Esophagus mucosa (tissue), 1 donor: ENCODE measurements at regions not wholly inside any gene's neighbourhood (a gene's known extent, or its start where the extent isn't known, plus 50 kb on each side); places are given as distances from the start of the nearest gene placed in this dataset.
"Not testable (repeated sequence)": the region's sequence is repeated elsewhere in the genome, so short reads cannot be mapped to it uniquely, and the experiment has no call there.

ENCODE experiments used
- ATAC-seq: fragments of 200-7000 bp; cut with Tn5 transposase; one replicate; pipeline ENCODE4 v1.9.1; 2020
- donor health status: DM: yes; HTN: yes; CAD: no.

GRCh38 chr9:32166316-32166715 is 218.1 kb upstream of the ACO1 start:
- not testable (repeated sequence) for ATAC-seq

- no peak for ATAC-seq
Observed at GRCh38 chr9:32171339-32171738, 213.1 kb upstream of the ACO1 start.

- no peak for ATAC-seq
Observed at GRCh38 chr9:32172256-32172655, 212.2 kb upstream of the ACO1 start.

- no peak for ATAC-seq
Observed at GRCh38 chr9:32177396-32177795, 207.0 kb upstream of the ACO1 start.

GRCh38 chr9:32180597-32180996 is 203.8 kb upstream of the ACO1 start:
- ATAC-seq: no peak

GRCh38 chr9:32200241-32200640 is 184.2 kb upstream of the ACO1 start:
- ATAC-seq: no peak

GRCh38 chr9:32200896-32201295 is 183.5 kb upstream of the ACO1 start:
- no peak for ATAC-seq

GRCh38 chr9:32209164-32209563 is 175.3 kb upstream of the ACO1 start:
- not testable (repeated sequence) for ATAC-seq

GRCh38 chr9:32218100-32218767 is 166.2 kb upstream of the ACO1 start:
- no peak for ATAC-seq

GRCh38 chr9:32220750-32221149 is 163.7 kb upstream of the ACO1 start:
- ATAC-seq: no peak

- no peak for ATAC-seq
Observed at GRCh38 chr9:32234451-32234850, 150.0 kb upstream of the ACO1 start.

GRCh38 chr9:32247168-32247567 is 137.3 kb upstream of the ACO1 start:
- no peak for ATAC-seq

GRCh38 chr9:32248189-32248712 is 136.2 kb upstream of the ACO1 start:
- ATAC-seq: no peak

- no peak for ATAC-seq
Observed at GRCh38 chr9:32251539-32251938, 132.9 kb upstream of the ACO1 start.

- ATAC-seq: no peak
Observed at GRCh38 chr9:32253731-32254130, 130.7 kb upstream of the ACO1 start.

GRCh38 chr9:32255026-32255425 is 129.4 kb upstream of the ACO1 start:
- ATAC-seq: no peak

- ATAC-seq: no peak
Observed at GRCh38 chr9:32258482-32258881, 126.0 kb upstream of the ACO1 start.

GRCh38 chr9:32260151-32260862 is 124.1 kb upstream of the ACO1 start:
- no peak for ATAC-seq

GRCh38 chr9:32264170-32264864 is 120.1 kb upstream of the ACO1 start:
- ATAC-seq: no peak

- ATAC-seq: no peak
Observed at GRCh38 chr9:32265037-32265436, 119.4 kb upstream of the ACO1 start.

GRCh38 chr9:32278991-32279390 is 105.5 kb upstream of the ACO1 start:
- no peak for ATAC-seq

- ATAC-seq: no peak
Observed at GRCh38 chr9:32289756-32290155, 94.7 kb upstream of the ACO1 start.

- ATAC-seq: no peak
Observed at GRCh38 chr9:32291370-32291769, 93.1 kb upstream of the ACO1 start.

- ATAC-seq: no peak
Observed at GRCh38 chr9:32292611-32293010, 91.8 kb upstream of the ACO1 start.
